ENCODE measurements at regions not wholly inside any gene's neighbourhood (a gene's known extent, or its start where the extent isn't known, plus 50 kb on each side); places are given as distances from the start of the nearest gene placed in this dataset.

- Histone ChIP-seq H3K4me1 (no peaks in the 10 kb centered on the region), H3K79me2 (no peaks in the 10 kb centered on the region), H3K27me3 (ENCODE audit: control insufficient read depth, insufficient read depth, low read length) (no peaks in the 10 kb centered on the region), H3K9ac (no peak overlapping the region), H3K4me3 (ENCODE audit: low read depth, low read length) (no peak overlapping the region), H2AFZ (no peak overlapping the region), H3K9me3 (ENCODE audit: control insufficient read depth, low read length) (no peaks in the 10 kb centered on the region), H3K27ac (no peak overlapping the region), H3K36me3 (ENCODE audit: control insufficient read depth, insufficient read depth, low read length) (no peaks in the 10 kb centered on the region), H3K4me2 (ENCODE audit: low read length) (no peak overlapping the region)
- no peak for TF ChIP-seq CTCF (IDR thresholded peaks at IDR 0.05)
These were observed 544.5 kb downstream of the MAFB start for GRCh38 chr20:40144581-40144980.

GRCh38 chr20:40134176-40134575 lies 554.9 kb downstream of the MAFB start:
- no peaks in the 10 kb centered on the region for H3K4me1 ChIP-seq
- no peak overlapping the region for H3K9ac ChIP-seq
- no peak overlapping the region for H3K4me3 ChIP-seq (ENCODE audit: low read depth, low read length)
- TF ChIP-seq CTCF (IDR thresholded peaks at IDR 0.05) = no peak
- H3K4me2 ChIP-seq (ENCODE audit: low read length) = no peak overlapping the region
- H3K79me2 ChIP-seq = no peaks in the 10 kb centered on the region
- no peak overlapping the region for H3K27ac ChIP-seq
- no peak overlapping the region for H2AFZ ChIP-seq
- H3K27me3 ChIP-seq (ENCODE audit: control insufficient read depth, insufficient read depth, low read length) = no peaks in the 10 kb centered on the region
- H3K9me3 ChIP-seq (ENCODE audit: control insufficient read depth, low read length) = no peaks in the 10 kb centered on the region
- H3K36me3 ChIP-seq (ENCODE audit: control insufficient read depth, insufficient read depth, low read length) = no peaks in the 10 kb centered on the region

- no peaks in the 10 kb centered on the region for H3K9me3 ChIP-seq (ENCODE audit: control insufficient read depth, low read length)
- no peaks in the 10 kb centered on the region for H3K79me2 ChIP-seq
- H3K27ac ChIP-seq = no peak overlapping the region
- H3K9ac ChIP-seq = no peak overlapping the region
- no peak for TF ChIP-seq CTCF (IDR thresholded peaks at IDR 0.05)
- no peak overlapping the region for H3K4me3 ChIP-seq (ENCODE audit: low read depth, low read length)
- H3K27me3 ChIP-seq (ENCODE audit: control insufficient read depth, insufficient read depth, low read length) = no peaks in the 10 kb centered on the region
- H3K4me1 ChIP-seq = peaks cover 4% of the 10 kb centered on the region
- no peaks in the 10 kb centered on the region for H3K36me3 ChIP-seq (ENCODE audit: control insufficient read depth, insufficient read depth, low read length)
- no peak overlapping the region for H2AFZ ChIP-seq
- no peak overlapping the region for H3K4me2 ChIP-seq (ENCODE audit: low read length)
These were observed 568.2 kb downstream of the MAFB start for GRCh38 chr20:40120827-40121226.

GRCh38 chr20:40111282-40111681 lies 577.8 kb downstream of the MAFB start:
- no peaks in the 10 kb centered on the region for H3K27me3 ChIP-seq (ENCODE audit: control insufficient read depth, insufficient read depth, low read length)
- H3K4me1 ChIP-seq = no peaks in the 10 kb centered on the region
- no peak overlapping the region for H3K9ac ChIP-seq
- no peak overlapping the region for H3K27ac ChIP-seq
- H3K4me2 ChIP-seq (ENCODE audit: low read length) = no peak overlapping the region
- H2AFZ ChIP-seq = no peak overlapping the region
- TF ChIP-seq CTCF (IDR thresholded peaks at IDR 0.05) = no peak
- H3K36me3 ChIP-seq (ENCODE audit: control insufficient read depth, insufficient read depth, low read length) = no peaks in the 10 kb centered on the region
- H3K4me3 ChIP-seq (ENCODE audit: low read depth, low read length) = no peak overlapping the region
- no peaks in the 10 kb centered on the region for H3K79me2 ChIP-seq
- no peaks in the 10 kb centered on the region for H3K9me3 ChIP-seq (ENCODE audit: control insufficient read depth, low read length)

GRCh38 chr20:40110311-40110831 lies 578.7 kb downstream of the MAFB start:
- no peaks in the 10 kb centered on the region for H3K4me1 ChIP-seq
- no peak overlapping the region for H2AFZ ChIP-seq
- no peaks in the 10 kb centered on the region for H3K79me2 ChIP-seq
- H3K9me3 ChIP-seq (ENCODE audit: control insufficient read depth, low read length) = no peaks in the 10 kb centered on the region
- no peak overlapping the region for H3K9ac ChIP-seq
- H3K36me3 ChIP-seq (ENCODE audit: control insufficient read depth, insufficient read depth, low read length) = no peaks in the 10 kb centered on the region
- H3K4me3 ChIP-seq (ENCODE audit: low read depth, low read length) = no peak overlapping the region
- no peak for TF ChIP-seq CTCF (IDR thresholded peaks at IDR 0.05)
- H3K27me3 ChIP-seq (ENCODE audit: control insufficient read depth, insufficient read depth, low read length) = no peaks in the 10 kb centered on the region
- no peak overlapping the region for H3K27ac ChIP-seq
- H3K4me2 ChIP-seq (ENCODE audit: low read length) = no peak overlapping the region

Measured in parathyroid adenoma (tissue), 2 donors.